GM12892 (cell line): ENCODE measurements at regions not wholly inside any gene's neighbourhood (a gene's known extent, or its start where the extent isn't known, plus 50 kb on each side); places are given as distances from the start of the nearest gene placed in this dataset.

ENCODE experiments used
- POLR2A ChIP-seq: IDR thresholded peaks from 2 replicates; pipeline ENCODE4 v1.6.1; 2011; ENCODE audit warnings: low read depth, low read length, control low read depth
- POLR2AphosphoS5 ChIP-seq: IDR thresholded peaks from 2 replicates; pipeline ENCODE4 v1.6.1; 2011; ENCODE audit warnings: low read depth, low read length, control low read depth

DNA sequence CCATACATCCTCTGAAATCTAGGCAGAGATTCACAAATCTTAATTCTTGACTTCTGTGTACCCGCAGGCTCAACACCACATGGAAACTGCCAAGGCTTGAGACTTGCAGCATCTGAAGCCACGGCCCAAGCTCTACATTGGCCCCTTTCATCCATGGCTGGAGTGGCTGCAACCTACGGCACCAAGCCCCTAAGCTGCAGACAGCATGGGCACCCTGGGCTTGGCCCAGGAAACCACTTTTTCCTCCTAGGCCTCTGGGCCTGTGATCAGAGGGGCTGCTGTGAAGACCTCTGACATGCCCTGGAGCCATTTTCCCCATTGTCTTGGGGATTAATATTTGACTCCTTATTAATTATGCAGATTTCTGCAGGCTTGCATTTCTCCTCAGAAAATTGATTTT lies 457.9 kb downstream of the GRIA2 start:
- TF ChIP-seq POLR2AphosphoS5 (no peak), POLR2A (no peak)
